ENCODE measurements at regions not wholly inside any gene's neighbourhood (a gene's known extent, or its start where the extent isn't known, plus 50 kb on each side); places are given as distances from the start of the nearest gene placed in this dataset.

DNA sequence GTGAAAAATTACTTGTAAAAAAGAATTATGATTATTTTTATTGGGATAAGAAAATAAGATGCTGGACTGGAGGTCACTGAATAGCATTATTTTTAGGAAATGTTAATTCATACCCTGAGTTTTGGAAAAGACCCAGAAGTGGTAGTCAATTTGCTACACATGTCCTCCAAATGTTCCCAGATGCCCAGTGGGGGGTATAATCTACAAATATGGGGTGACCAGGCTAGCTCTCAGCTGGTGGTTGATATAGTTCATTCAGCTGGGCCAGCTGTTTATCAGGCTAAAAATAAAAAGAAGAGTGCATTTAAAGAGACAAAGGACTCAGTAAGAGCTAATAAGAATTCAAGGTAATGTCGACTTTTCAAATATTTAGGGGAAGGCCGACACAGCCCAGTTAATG is 402.0 kb upstream of the GOLIM4 start:
- DNase-seq (ENCODE audit: low spot score), result no peak
- Histone ChIP-seq H3K4me3 (no peak overlapping the region), H3K27ac (no peak overlapping the region)
- TF ChIP-seq, protein P1, sequence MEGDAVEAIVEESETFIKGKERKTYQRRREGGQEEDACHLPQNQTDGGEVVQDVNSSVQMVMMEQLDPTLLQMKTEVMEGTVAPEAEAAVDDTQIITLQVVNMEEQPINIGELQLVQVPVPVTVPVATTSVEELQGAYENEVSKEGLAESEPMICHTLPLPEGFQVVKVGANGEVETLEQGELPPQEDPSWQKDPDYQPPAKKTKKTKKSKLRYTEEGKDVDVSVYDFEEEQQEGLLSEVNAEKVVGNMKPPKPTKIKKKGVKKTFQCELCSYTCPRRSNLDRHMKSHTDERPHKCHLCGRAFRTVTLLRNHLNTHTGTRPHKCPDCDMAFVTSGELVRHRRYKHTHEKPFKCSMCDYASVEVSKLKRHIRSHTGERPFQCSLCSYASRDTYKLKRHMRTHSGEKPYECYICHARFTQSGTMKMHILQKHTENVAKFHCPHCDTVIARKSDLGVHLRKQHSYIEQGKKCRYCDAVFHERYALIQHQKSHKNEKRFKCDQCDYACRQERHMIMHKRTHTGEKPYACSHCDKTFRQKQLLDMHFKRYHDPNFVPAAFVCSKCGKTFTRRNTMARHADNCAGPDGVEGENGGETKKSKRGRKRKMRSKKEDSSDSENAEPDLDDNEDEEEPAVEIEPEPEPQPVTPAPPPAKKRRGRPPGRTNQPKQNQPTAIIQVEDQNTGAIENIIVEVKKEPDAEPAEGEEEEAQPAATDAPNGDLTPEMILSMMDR (IDR thresholded peaks at IDR 0.05), result no peak

DNA sequence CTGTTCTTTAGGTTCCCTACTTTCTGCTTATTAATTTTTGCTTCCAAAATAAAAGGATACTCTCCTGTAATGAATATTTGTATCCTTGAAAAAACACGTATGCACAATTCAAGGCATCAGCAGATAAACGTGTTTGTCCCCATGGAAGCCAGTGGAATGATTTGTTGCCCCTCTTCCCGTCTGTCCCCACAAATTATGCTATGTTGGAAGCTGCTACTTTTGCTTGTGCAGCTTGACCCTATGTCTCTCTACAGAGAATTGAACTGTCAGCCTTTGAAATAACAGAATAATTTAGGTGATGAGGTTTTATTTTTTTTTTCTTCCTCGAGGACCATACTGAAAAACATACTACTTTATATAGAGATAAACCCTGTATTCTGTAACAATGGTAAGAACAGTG is 401.5 kb upstream of the GOLIM4 start:
- TF ChIP-seq, protein P1 (IDR thresholded peaks at IDR 0.05), result no peak
- no peak for DNase-seq (ENCODE audit: low spot score)
- H3K27ac ChIP-seq, result no peak overlapping the region
- no peak overlapping the region for H3K4me3 ChIP-seq

DNA sequence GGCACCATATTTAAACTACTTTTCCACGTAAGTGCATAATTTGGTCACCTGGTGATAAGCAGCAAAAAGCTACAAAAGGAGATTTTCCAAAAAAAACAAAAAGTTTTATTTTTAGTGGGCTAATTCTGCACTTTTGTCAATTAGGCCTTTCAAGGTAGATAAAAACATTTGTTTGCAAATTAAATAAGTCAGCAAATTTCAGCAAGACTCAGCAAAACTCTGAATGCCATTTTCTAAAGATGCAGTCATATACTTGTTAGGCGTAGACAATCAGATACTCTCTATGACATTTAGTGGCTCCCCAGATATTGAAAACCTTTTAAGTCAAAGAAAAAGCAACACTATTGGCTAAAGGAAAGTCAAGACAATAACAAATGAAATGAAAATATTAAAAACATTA is 400.2 kb upstream of the GOLIM4 start:
- TF ChIP-seq, protein P1 (IDR thresholded peaks at IDR 0.05), result no peak
- no peak for DNase-seq (ENCODE audit: low spot score)
- no peak overlapping the region for H3K27ac ChIP-seq
- no peak overlapping the region for H3K4me3 ChIP-seq

DNA sequence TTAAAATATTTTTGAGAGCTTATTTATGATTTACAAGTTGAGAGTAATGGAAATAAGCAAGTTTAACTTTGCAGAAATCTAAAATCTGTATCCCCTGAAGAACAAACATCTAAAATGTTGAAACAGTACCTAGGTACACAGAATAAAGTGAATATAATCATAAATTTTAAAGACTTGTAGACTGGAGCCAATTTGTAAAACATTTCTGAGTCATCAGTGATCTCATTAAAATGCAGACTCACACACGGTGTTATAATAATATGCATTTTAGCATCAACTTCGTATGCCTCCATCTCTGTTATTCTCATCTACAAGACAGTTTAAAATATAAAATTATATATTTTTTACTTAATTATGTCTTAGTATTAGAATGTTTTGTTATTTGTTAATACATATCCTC is 399.5 kb upstream of the GOLIM4 start:
- no peak overlapping the region for H3K27ac ChIP-seq
- no peak for DNase-seq (ENCODE audit: low spot score)
- no peak overlapping the region for H3K4me3 ChIP-seq
- TF ChIP-seq, protein P1 (IDR thresholded peaks at IDR 0.05), result no peak

DNA sequence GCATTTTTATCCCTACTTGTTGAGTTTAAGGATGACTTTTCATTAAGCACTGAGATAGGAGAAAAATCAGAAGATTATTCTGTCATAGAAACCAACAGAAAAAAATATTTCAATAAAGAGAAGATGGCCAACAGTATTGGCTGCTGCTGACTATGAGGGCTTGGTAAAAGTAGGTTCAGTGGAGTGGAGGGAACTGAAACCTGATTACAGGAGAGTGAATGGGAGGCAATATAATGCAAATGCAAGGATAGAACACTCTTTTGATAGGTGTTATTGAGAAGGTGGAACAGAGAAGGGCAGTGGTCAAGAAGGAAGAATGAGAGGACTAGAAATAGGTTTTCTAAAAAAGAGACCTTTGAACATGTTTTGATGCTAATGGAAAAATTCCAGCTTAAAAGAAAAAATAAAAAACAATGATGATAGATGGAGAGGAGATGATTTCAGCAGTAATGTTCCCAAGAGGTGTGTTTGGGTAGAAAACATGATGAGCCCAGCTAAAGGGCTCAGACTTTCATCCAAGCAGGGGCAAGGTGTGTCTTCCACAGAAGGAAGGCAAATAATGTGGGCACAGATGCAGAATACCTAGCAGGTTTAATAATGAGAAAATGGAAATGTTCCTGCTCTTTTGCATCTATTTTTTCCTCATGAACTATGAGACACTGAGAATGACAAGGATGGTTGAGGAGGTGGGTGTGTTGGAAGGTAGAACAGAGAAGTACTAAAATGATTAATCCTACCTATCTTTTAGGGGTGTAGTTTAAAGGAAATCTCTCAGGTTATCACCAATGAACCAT is 397.9 kb upstream of the GOLIM4 start:
- H3K27ac ChIP-seq, result no peak overlapping the region
- TF ChIP-seq, protein P1 (IDR thresholded peaks at IDR 0.05), result no peak
- H3K4me3 ChIP-seq, result no peak overlapping the region
- DNase-seq (ENCODE audit: low spot score), result no peak

DNA sequence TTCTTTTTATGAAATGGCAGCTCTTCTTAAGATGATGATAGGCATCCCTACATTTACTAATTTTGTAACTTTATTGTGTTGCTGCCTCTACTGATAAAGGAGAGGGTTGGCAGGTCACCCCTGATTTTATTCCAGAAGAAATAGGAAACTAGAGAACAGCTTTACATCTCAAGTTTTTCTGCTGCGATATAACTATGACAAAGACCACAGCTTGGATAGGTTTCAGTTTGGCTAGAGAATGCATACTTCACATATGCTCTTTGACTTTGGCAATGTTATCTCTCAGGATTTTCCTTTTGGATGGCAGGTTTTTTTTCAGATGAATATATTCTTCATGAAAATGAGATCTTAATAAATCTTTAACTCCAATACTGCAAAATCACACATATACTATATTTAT is 395.3 kb upstream of the GOLIM4 start:
- no peak overlapping the region for H3K27ac ChIP-seq
- TF ChIP-seq, protein P1 (IDR thresholded peaks at IDR 0.05), result no peak
- no peak overlapping the region for H3K4me3 ChIP-seq
- no peak for DNase-seq (ENCODE audit: low spot score)

DNA sequence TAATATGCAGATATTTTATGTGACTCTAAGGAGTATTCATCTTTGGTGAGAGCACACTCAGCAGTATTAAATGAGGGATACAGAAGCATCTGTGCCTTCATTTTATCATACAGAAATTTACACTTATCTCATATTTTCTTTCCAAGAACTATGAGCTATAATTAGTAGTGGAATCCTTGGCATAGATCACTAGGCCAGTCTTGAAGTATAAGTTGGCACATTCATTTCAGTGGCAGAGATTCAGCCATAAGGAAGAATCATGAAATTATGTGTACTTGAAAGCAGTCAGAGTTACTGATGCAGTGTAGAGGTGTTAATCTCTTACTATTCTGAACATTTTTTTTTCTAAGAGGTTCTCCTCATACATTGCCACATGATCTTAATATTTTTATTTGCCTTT is 393.6 kb upstream of the GOLIM4 start:
- H3K27ac ChIP-seq, result no peak overlapping the region
- no peak for DNase-seq (ENCODE audit: low spot score)
- TF ChIP-seq, protein P1 (IDR thresholded peaks at IDR 0.05), result no peak
- no peak overlapping the region for H3K4me3 ChIP-seq

Data from coronary artery (tissue), 2 donors.